Activated naive CD4-positive, alpha-beta T cell (primary cell): ENCODE measurements at regions not wholly inside any gene's neighbourhood (a gene's known extent, or its start where the extent isn't known, plus 50 kb on each side); places are given as distances from the start of the nearest gene placed in this dataset.

Experiments used
- DNase-seq, 4 experiments: peaks; one replicate each; lab custom pipeline; 2025; lab: John Stamatoyannopoulos, UW

DNA sequence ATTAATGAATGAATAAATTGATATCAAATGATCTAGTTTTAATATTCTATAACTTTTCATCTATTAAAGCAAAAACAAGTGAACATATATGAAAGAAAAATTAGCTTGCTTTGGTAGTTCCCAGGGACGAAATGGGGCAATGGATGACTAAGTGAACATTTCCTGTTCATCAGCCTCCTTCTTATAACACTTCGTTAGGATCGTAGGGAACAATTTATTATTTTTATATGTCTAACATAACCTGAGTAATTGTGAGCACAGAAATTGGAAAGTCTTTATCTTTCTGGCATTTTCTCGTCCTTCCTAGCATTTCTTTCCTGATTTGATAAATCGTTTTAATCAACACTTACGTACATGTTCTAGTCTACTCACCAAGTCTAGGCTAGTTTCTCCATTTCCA is 59.1 kb upstream of the PPP1R3C start:
- DNase-seq: no peak

GRCh38 chr10:91690996-91691676 is 58.3 kb upstream of the PPP1R3C start:
- no peak for DNase-seq

DNA sequence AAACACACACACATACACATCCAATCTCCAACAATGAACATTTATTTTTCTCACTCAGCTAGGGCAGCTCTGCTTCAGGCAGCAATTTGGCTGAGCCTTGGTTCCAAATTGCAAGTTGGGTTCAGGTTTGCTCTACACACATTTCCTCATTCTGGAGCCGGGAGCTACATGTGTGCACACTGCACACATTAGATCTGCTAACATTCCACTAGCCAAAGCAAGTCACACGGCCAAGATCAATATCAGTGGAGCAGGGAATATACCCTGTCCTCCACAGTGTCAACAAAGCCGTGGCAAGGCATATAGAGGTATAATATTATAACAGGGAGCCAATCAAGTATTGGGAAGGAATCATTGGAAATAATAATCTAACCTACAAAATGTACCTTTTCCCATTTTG is 57.5 kb upstream of the PPP1R3C start:
- DNase-seq: no peak

- DNase-seq: no peak
Observed at GRCh38 chr10:91689731-91690168, 56.9 kb upstream of the PPP1R3C start.

DNA sequence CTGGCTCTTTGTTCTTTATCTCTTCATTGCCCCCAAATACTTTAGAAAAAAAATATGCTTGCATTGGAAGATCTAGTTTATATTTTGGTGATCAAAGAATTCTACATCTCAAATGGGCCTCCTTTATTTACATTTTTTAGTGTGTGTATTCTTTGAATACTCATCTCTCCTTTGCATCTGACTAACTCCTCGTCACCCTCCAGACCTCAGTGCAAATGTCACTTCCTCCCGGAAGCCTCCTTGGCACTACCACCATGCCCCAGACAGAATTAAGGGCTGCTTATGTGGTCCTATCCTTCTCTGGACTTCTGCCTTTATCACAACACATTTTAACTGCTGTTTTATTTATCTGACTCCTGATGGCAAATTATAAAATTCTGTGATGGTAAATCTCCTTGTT is 52.0 kb upstream of the PPP1R3C start:
- DNase-seq: no peak

DNA sequence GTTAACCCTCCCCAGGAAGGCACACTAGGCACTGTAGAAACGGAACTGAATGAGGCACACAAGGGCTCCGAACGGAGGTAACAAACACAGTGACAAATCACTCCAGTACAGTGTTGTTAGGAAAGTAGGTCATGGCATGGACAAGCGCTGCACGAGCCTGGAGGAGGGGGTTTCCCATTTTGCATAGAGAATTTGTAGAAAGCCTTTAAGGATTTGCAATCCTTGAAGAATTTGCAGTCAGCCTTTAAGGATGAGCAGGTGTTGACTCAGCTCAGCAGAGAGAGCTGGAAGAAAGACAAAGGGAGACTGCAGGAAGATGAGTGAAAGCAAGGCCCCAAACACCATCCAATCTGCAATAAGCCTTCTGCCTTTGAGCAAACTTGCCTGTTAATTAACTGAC is 51.1 kb upstream of the PPP1R3C start:
- DNase-seq: no peak

GRCh38 chr10:91682912-91683311 is 50.0 kb upstream of the PPP1R3C start:
- no peak for DNase-seq
